H9 (cell line): ENCODE measurements at regions not wholly inside any gene's neighbourhood (a gene's known extent, or its start where the extent isn't known, plus 50 kb on each side); places are given as distances from the start of the nearest gene placed in this dataset.

Experiments used
- DNase-seq: peaks from one replicate; pipeline ENCODE4 v3.0.0-alpha.2; 2017
- H2AFZ ChIP-seq: one replicate; pipeline ENCODE4 v1.6.1; 2013; ENCODE audit warnings: mild to moderate bottlenecking, low read length, control low read depth, moderate library complexity
- H2AK5ac ChIP-seq: 2 replicates; pipeline ENCODE4 v1.6.1; 2013; ENCODE audit warnings: low read length, control low read depth, mixed read lengths; ENCODE audit not compliant: insufficient read length
- H2BK120ac ChIP-seq: one replicate; pipeline ENCODE4 v1.6.1; 2013; ENCODE audit warnings: low read depth, mild to moderate bottlenecking, low read length, control low read depth, inconsistent platforms; ENCODE audit not compliant: poor library complexity, severe bottlenecking
- H2BK12ac ChIP-seq: 2 replicates; pipeline ENCODE4 v1.6.1; 2013; ENCODE audit warnings: low read length, control low read depth, mixed read lengths, low read depth; ENCODE audit not compliant: insufficient read length
- H2BK15ac ChIP-seq: 2 replicates; pipeline ENCODE4 v1.6.1; 2013; ENCODE audit warnings: low read depth, low read length, control low read depth
- H2BK20ac ChIP-seq: one replicate; pipeline ENCODE4 v1.6.1; 2013; ENCODE audit warnings: low read depth, mild to moderate bottlenecking, low read length, control low read depth, inconsistent platforms; ENCODE audit not compliant: poor library complexity, severe bottlenecking
- H2BK5ac ChIP-seq: 2 replicates; pipeline ENCODE4 v1.6.1; 2013; ENCODE audit warnings: low read length, control low read depth, mixed read lengths; ENCODE audit not compliant: insufficient read length
- H3K14ac ChIP-seq: 2 replicates; pipeline ENCODE4 v1.6.1; 2013; ENCODE audit warnings: low read length, control low read depth; ENCODE audit not compliant: insufficient read depth
- H3K18ac ChIP-seq: 2 replicates; pipeline ENCODE4 v1.6.1; 2013; ENCODE audit warnings: low read depth, mild to moderate bottlenecking, mixed read lengths, low read length, control low read depth; ENCODE audit not compliant: insufficient read length
- H3K23ac ChIP-seq: 2 replicates; pipeline ENCODE4 v1.6.1; 2013; ENCODE audit warnings: low read length, control low read depth, mixed read lengths, low read depth; ENCODE audit not compliant: insufficient read length
- H3K23me2 ChIP-seq: 2 replicates; pipeline ENCODE4 v1.6.1; 2013; ENCODE audit warnings: low read depth, mild to moderate bottlenecking, mixed read lengths, low read length, control low read depth; ENCODE audit not compliant: insufficient read length, poor library complexity, severe bottlenecking
- H3K27ac ChIP-seq: 2 replicates; pipeline ENCODE4 v1.5.1; 2013; ENCODE audit warnings: low read length, control low read depth, mixed read lengths, low read depth; ENCODE audit not compliant: insufficient read length
- H3K27me3 ChIP-seq: 2 replicates; pipeline ENCODE4 v1.6.1; 2013; ENCODE audit warnings: low read length, control low read depth, inconsistent platforms; ENCODE audit not compliant: insufficient read depth
- H3K4ac ChIP-seq: 2 replicates; pipeline ENCODE4 v1.6.1; 2013; ENCODE audit warnings: low read depth, mild to moderate bottlenecking, control low read depth, inconsistent platforms, low read length, moderate library complexity
- H3K4me1 ChIP-seq: 2 replicates; pipeline ENCODE4 v1.6.1; 2013; ENCODE audit warnings: low read length, control low read depth, inconsistent platforms; ENCODE audit not compliant: insufficient read depth
- H3K4me2 ChIP-seq: 2 replicates; pipeline ENCODE4 v1.6.1; 2013; ENCODE audit warnings: low read length, control low read depth, mixed read lengths; ENCODE audit not compliant: insufficient read length, insufficient read depth
- H3K56ac ChIP-seq: 2 replicates; pipeline ENCODE4 v1.6.1; 2013; ENCODE audit warnings: low read depth, mild to moderate bottlenecking, mixed read lengths, low read length, control low read depth; ENCODE audit not compliant: insufficient read length
- H3K79me1 ChIP-seq: 2 replicates; pipeline ENCODE4 v1.6.1; 2013; ENCODE audit warnings: low read depth, mild to moderate bottlenecking, moderate library complexity, low read length, control low read depth, inconsistent platforms; ENCODE audit not compliant: insufficient read depth, poor library complexity, severe bottlenecking
- H3K79me2 ChIP-seq: 2 replicates; pipeline ENCODE4 v1.6.1; 2013; ENCODE audit warnings: low read length, control low read depth, inconsistent platforms; ENCODE audit not compliant: insufficient read depth
- H3K9ac ChIP-seq: 2 replicates; pipeline ENCODE4 v1.6.1; 2013; ENCODE audit warnings: low read length, control low read depth, mixed read lengths; ENCODE audit not compliant: insufficient read length; ENCODE audit errors: extremely low read depth
- H3K9me3 ChIP-seq: one replicate; pipeline ENCODE4 v1.6.1; 2013; ENCODE audit warnings: low read depth, low read length, inconsistent platforms; ENCODE audit not compliant: control insufficient read depth
- H3T11ph ChIP-seq: one replicate; pipeline ENCODE4 v1.6.1; 2013; ENCODE audit warnings: mild to moderate bottlenecking, low read length, control low read depth, inconsistent platforms
- H4K20me1 ChIP-seq: one replicate; pipeline ENCODE4 v1.6.1; 2013; ENCODE audit not compliant: control insufficient read depth, insufficient read length, insufficient read depth
- H4K5ac ChIP-seq: 2 replicates; pipeline ENCODE4 v1.6.1; 2013; ENCODE audit warnings: low read depth, mild to moderate bottlenecking, mixed read lengths, low read length, control low read depth; ENCODE audit not compliant: insufficient read length
- H4K8ac ChIP-seq: replicated peaks from 2 replicates; pipeline ENCODE4 v1.6.1; 2013; ENCODE audit warnings: low read length, control low read depth, mixed read lengths, low read depth; ENCODE audit not compliant: insufficient read length
- H4K91ac ChIP-seq: 2 replicates; pipeline ENCODE4 v1.6.1; 2013; ENCODE audit warnings: low read depth, mild to moderate bottlenecking, moderate library complexity, mixed read lengths, low read length, control low read depth; ENCODE audit not compliant: insufficient read length
- H3K27ac Mint-ChIP-seq, 3 experiments: 2 replicates in 2 of 3; 3 replicates in 1 of 3; pipeline ENCODE4 v1.8.0; 2020 to 2021; ENCODE audit warnings: mixed read lengths in 3 of 3, mild to moderate bottlenecking in 1 of 3, moderate library complexity in 1 of 3
- H3K27me3 Mint-ChIP-seq: 2 replicates; pipeline ENCODE4 v1.8.0; 2021; ENCODE audit warnings: low read depth, mild to moderate bottlenecking, moderate library complexity, mixed read lengths
- H3K36me3 Mint-ChIP-seq, 3 experiments: 2 replicates in 2 of 3; 3 replicates in 1 of 3; pipeline ENCODE4 v1.8.0; 2020 to 2021; ENCODE audit warnings: low read depth in 3 of 3, mixed read lengths in 3 of 3; ENCODE audit not compliant: insufficient read depth in 1 of 3
- H3K4me1 Mint-ChIP-seq, 2 experiments: 2 replicates each; pipeline ENCODE4 v1.8.0; 2020; ENCODE audit warnings: mixed read lengths in 2 of 2
- H3K4me3 Mint-ChIP-seq, 2 experiments: 2 replicates in 1 of 2; 3 replicates in 1 of 2; pipeline ENCODE4 v1.8.0; 2020 to 2021; ENCODE audit warnings: mild to moderate bottlenecking in 2 of 2, mixed read lengths in 2 of 2, moderate library complexity in 1 of 2
- H3K9me3 Mint-ChIP-seq, 2 experiments: 2 replicates in 1 of 2; 3 replicates in 1 of 2; pipeline ENCODE4 v1.8.0; 2020; ENCODE audit warnings: mild to moderate bottlenecking in 2 of 2, mixed read lengths in 2 of 2, moderate library complexity in 1 of 2
- CTCF ChIP-seq: fragments of 200-600 bp; sonication (generic); conservative IDR thresholded peaks from 3 replicates; pipeline ENCODE4 v1.8.0; 2021; ENCODE audit warnings: antibody characterized with exemption, mild to moderate bottlenecking
- WGBS: extraction: QIAGEN DNeasy Blood & Tissue Kit; methylation state at CpG from one replicate; pipeline ENCODE4 v1.1.7; 2013; ENCODE audit warnings: missing lambda C conversion rate, low lambda C conversion rate, mixed read lengths; ENCODE audit not compliant: insufficient read length; ENCODE audit errors: extremely low coverage; 5-methylcytosine and 5-hydroxymethylcytosine counted together

GRCh38 chr14:104371917-104372316, 207.6 kb upstream of the C14orf180 start:
- WGBS, result no CpG with 5 or more reads among the region's 6 CpGs
- TF ChIP-seq CTCF, result no peak

More at GRCh38 chr14:104371917-104372316, 207.6 kb upstream of the C14orf180 start:
- Histone ChIP-seq H3K79me2 (no peaks in the 10 kb centered on the region), H3K4me1 (no peaks in the 10 kb centered on the region), H3K56ac (no peak overlapping the region), H3K27me3 (no peaks in the 10 kb centered on the region), H2AK5ac (no peak overlapping the region), H2BK120ac (no peak overlapping the region), H2BK15ac (no peak overlapping the region), H3K18ac (no peak overlapping the region), H4K5ac (no peak overlapping the region), H2BK12ac (no peak overlapping the region), H3K14ac (no peak overlapping the region), H3K23me2 (no peaks in the 10 kb centered on the region), H3K9ac (no peak overlapping the region), H3K79me1 (no peaks in the 10 kb centered on the region), H3K23ac (no peak overlapping the region), H3K27ac (no peak overlapping the region), H3T11ph (no peak overlapping the region), H3K4ac (no peak overlapping the region), H4K20me1 (no peaks in the 10 kb centered on the region), H2BK5ac (no peak overlapping the region), H4K91ac (no peak overlapping the region), H3K9me3 (no peaks in the 10 kb centered on the region), H2AFZ (no peak overlapping the region), H2BK20ac (no peak overlapping the region), H4K8ac (no peak overlapping the region), H3K4me2 (no peak overlapping the region)
- Mint-ChIP-seq H3K4me3 (no peak overlapping the region), H3K9me3 (no peaks in the 10 kb centered on the region), H3K36me3 (no peaks in the 10 kb centered on the region), H3K4me1 (peaks cover 14 to 26% of the 10 kb centered on the region in 2 experiments), H3K27ac (no peak overlapping the region), H3K27me3 (peaks cover 6% of the 10 kb centered on the region)
- DNase-seq, result no peak
